Choroid plexus epithelial cell (primary cell): ENCODE measurements at regions not wholly inside any gene's neighbourhood (a gene's known extent, or its start where the extent isn't known, plus 50 kb on each side); places are given as distances from the start of the nearest gene placed in this dataset.

Experiments used
- DNase-seq: peaks from one replicate; pipeline ENCODE4 v3.0.0-alpha.2; 2010; ENCODE audit warnings: low read depth
- H3K4me3 ChIP-seq: 2 replicates; pipeline ENCODE4 v1.5.1; 2011; ENCODE audit warnings: low read depth, mild to moderate bottlenecking, control low read depth, low read length, moderate library complexity
- TF ChIP-seq, protein P1 (sequence below): conservative IDR thresholded peaks from 2 replicates; pipeline ENCODE4 v1.5.1; 2011; ENCODE audit warnings: low read depth, mild to moderate bottlenecking, control low read depth, inconsistent platforms, low read length, moderate library complexity

DNA sequence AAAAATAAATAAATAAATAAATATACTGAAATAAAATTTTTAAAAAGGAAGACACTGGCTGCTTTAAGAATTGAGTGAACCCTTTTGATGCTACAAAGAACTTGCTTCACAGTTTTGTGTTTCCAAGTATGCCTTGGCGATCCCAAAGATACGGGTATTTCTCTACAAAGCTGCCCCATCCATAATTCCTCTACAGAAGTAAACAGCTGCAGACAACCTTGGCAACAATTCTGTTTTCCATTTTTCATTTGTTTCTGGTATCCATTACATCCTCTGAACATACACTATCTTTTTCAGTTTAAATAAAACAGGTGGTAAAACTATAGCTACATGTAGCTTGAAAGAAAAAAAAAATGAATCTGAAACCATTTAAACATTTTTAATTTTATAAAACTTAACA is 552.8 kb upstream of the KLHL29 start:
- TF ChIP-seq, protein P1, sequence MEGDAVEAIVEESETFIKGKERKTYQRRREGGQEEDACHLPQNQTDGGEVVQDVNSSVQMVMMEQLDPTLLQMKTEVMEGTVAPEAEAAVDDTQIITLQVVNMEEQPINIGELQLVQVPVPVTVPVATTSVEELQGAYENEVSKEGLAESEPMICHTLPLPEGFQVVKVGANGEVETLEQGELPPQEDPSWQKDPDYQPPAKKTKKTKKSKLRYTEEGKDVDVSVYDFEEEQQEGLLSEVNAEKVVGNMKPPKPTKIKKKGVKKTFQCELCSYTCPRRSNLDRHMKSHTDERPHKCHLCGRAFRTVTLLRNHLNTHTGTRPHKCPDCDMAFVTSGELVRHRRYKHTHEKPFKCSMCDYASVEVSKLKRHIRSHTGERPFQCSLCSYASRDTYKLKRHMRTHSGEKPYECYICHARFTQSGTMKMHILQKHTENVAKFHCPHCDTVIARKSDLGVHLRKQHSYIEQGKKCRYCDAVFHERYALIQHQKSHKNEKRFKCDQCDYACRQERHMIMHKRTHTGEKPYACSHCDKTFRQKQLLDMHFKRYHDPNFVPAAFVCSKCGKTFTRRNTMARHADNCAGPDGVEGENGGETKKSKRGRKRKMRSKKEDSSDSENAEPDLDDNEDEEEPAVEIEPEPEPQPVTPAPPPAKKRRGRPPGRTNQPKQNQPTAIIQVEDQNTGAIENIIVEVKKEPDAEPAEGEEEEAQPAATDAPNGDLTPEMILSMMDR: no peak
- DNase-seq: no peak
- no peak overlapping the region for H3K4me3 ChIP-seq

DNA sequence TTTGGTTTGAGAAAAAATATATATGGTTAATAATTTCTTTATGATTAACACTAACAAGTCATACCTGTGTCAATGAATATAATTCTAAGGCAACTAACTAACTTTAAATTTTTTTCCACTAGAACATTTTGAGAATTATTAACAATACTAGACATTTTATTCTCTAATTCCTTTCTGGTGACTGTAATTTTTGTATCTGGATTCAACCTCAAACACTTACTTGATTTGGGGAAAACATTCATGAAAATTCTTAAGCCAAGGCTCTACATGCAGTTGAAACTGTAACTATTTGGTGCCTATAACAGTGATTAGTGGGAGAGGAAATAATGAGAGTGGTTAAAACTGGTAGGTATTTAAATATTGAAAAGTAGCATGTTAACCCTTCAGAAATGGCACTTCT is 546.5 kb upstream of the KLHL29 start:
- no peak for DNase-seq
- H3K4me3 ChIP-seq: no peak overlapping the region
- TF ChIP-seq, protein P1: no peak

DNA sequence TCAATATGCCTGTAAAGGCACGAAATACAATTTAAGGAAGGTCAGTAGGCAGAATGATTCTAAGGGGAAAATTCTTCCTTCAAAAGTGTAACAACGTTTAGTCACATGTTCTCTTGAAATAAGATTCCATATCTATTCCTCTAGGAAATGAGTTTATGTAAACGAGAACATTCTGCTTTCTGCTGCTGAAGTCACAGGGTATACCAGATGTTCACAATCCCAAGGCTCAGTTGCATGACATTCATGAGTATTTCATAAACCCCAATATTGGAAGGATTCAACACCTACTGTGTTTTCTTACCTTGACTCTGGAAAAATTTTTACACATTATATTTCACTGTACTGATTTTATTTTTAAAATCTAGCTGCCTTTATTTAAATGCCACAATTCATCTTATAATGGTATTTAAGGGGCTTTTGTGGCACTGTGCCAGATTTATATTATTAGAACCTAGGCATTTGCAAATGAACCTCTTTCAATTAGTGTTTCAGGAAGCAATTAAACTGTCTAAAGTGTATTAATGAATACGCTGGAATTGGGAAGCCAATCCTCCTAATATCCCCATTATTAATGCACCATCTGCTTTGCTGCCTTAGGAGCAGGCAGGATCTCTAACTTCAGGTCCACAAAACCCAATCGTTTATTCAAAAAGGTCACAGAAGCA is 542.6 kb upstream of the KLHL29 start:
- no peak overlapping the region for H3K4me3 ChIP-seq
- DNase-seq: no peak
- TF ChIP-seq, protein P1: no peak

DNA sequence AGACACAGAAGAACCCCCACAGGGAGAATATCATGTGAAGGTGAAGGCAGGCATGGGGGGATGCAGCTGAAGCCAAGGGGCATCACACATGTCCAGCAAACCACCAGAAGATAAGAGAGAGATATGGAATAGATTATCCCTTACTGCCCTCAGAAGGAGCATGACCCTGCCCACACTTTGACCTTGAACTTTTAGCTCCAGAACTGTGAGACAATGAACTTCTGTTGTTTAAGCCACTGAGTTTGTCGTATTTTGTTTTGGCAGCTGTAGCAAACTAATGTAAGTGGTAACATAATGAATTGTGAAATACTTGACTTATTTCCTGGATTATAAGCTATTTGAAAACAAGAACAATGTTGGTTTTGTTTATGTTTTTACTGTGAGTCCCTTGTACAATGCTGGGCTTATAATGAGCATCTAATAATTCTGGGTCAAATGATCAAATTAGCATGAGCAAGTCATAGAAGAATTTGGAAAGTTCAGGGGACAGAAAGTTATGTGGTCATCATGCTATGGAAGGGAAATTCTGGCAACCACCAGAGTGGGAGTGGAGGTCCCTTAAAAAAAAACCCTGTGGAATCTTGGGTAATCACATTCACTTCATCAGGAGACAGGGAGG is 541.0 kb upstream of the KLHL29 start:
- H3K4me3 ChIP-seq: no peak overlapping the region
- TF ChIP-seq, protein P1: no peak
- no peak for DNase-seq

DNA sequence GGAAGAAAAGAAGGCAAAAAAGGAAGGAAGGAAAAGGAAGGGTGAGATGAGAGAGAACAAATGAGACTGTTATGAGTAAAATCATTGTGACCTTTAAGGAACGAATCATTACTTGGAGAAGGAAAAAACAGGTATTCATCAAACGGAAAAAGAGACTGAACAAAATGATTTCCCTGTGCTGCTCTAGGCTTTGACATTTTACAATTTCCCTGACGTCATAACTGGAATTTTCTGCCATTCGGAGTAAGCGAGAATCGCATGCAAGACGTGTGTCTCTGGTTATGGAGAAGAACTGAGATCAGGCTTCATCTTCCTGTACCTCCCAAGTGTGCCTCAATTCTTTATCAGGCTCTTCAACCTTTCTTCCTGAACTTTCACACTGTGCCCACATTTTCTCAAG is 534.7 kb upstream of the KLHL29 start:
- DNase-seq: no peak
- H3K4me3 ChIP-seq: no peak overlapping the region
- TF ChIP-seq, protein P1: no peak

DNA sequence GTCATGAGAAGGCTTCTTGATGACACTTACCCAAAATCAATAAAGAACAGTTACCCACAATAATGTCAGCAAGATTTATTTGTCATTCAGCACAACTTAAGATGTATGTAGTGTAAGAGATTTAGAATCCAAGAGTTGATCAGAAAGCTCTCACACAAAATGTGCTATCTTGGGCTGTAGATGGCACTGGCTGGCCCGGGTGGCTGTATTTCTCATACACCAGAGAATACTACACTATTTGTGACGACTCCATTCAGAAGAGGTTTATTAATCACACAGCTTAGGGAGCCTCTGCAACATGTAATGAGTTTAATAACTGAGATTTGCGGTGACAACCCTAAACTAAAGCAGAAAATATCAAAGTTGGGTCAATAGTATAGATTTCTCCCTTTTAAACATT is 530.4 kb upstream of the KLHL29 start:
- no peak overlapping the region for H3K4me3 ChIP-seq
- TF ChIP-seq, protein P1: no peak
- no peak for DNase-seq

DNA sequence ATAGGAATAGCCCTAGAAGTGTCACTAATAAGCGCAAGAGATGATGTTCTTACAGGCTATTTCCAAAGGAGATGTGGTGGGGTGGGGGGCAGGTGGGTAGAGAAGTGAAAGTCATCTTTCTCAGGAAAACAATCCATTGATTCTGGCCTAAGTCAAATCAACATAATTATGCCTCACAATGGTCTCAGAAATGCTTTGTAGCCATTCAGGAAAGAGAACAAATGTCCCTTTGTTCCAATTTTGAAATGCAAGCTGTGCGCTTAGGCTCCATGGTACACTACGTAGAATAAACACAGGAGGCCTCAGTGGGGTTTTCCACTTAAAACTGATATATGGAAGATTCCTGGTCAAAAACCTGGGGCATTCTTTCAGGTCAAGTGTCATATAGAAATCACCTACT is 529.9 kb upstream of the KLHL29 start:
- TF ChIP-seq, protein P1: no peak
- DNase-seq: no peak
- no peak overlapping the region for H3K4me3 ChIP-seq
